MCF 10A (cell line): ENCODE measurements at regions not wholly inside any gene's neighbourhood (a gene's known extent, or its start where the extent isn't known, plus 50 kb on each side); places are given as distances from the start of the nearest gene placed in this dataset.
"Not testable (repeated sequence)": the region's sequence is repeated elsewhere in the genome, so short reads cannot be mapped to it uniquely, and the experiment has no call there.

Source experiments
- BruUV-seq: library from RNA; stranded (reverse); fragments of 400-500 nt; replicated peaks from 2 replicates; lab custom pipeline; 2021; lab: Mats Ljungman, UMichigan
- CTCF ChIA-PET: fragments of 300-600 bp; sonication (Branson Sonifier 250); formaldehyde crosslinking; extraction: SDS; loops from one replicate; lab custom pipeline; 2021; ENCODE audit warnings: antibody characterized with exemption, inconsistent platforms; lab: Yijun Ruan, JAX
- POLR2A ChIA-PET: fragments of 300-600, 350-650 bp; sonication (Branson Sonifier 250); formaldehyde crosslinking; extraction: SDS; loops from one replicate; lab custom pipeline; 2020; ENCODE audit warnings: antibody characterized with exemption, inconsistent platforms; lab: Yijun Ruan, JAX
- DNase-seq: peaks from one replicate; pipeline ENCODE4 v3.0.0-alpha.2; 2018; ENCODE audit not compliant: unreplicated experiment
- H3K27ac Mint-ChIP-seq: one replicate; pipeline ENCODE4 v1.8.0; 2022; ENCODE audit warnings: mild to moderate bottlenecking, low read depth, mixed read lengths; ENCODE audit not compliant: unreplicated experiment
- H3K27me3 Mint-ChIP-seq: one replicate; pipeline ENCODE4 v1.8.0; 2022; ENCODE audit warnings: mixed read lengths; ENCODE audit not compliant: insufficient read depth, unreplicated experiment
- H3K36me3 Mint-ChIP-seq: one replicate; pipeline ENCODE4 v1.8.0; 2022; ENCODE audit warnings: mild to moderate bottlenecking, moderate library complexity, mixed read lengths; ENCODE audit not compliant: insufficient read depth, unreplicated experiment
- H3K4me1 Mint-ChIP-seq: one replicate; pipeline ENCODE4 v1.8.0; 2022; ENCODE audit warnings: mixed read lengths; ENCODE audit not compliant: insufficient read depth, unreplicated experiment
- H3K4me3 Mint-ChIP-seq: one replicate; pipeline ENCODE4 v1.8.0; 2022; ENCODE audit warnings: mild to moderate bottlenecking, moderate library complexity, mixed read lengths; ENCODE audit not compliant: unreplicated experiment
- H3K9me3 Mint-ChIP-seq: one replicate; pipeline ENCODE4 v1.8.0; 2022; ENCODE audit warnings: mixed read lengths; ENCODE audit not compliant: unreplicated experiment
- intact Hi-C: fragments of 100-400 bp; cut with micrococcal nuclease; formaldehyde crosslinking; loops from 2 replicates; pipeline ENCODE4 v1.14.1; 2022
- TF ChIP-seq, protein P1 (sequence below): fragments of 200-600 bp; IDR thresholded peaks from one replicate; pipeline ENCODE4 v1.8.0; 2022; ENCODE audit warnings: antibody characterized with exemption, mild to moderate bottlenecking; ENCODE audit not compliant: unreplicated experiment

DNA sequence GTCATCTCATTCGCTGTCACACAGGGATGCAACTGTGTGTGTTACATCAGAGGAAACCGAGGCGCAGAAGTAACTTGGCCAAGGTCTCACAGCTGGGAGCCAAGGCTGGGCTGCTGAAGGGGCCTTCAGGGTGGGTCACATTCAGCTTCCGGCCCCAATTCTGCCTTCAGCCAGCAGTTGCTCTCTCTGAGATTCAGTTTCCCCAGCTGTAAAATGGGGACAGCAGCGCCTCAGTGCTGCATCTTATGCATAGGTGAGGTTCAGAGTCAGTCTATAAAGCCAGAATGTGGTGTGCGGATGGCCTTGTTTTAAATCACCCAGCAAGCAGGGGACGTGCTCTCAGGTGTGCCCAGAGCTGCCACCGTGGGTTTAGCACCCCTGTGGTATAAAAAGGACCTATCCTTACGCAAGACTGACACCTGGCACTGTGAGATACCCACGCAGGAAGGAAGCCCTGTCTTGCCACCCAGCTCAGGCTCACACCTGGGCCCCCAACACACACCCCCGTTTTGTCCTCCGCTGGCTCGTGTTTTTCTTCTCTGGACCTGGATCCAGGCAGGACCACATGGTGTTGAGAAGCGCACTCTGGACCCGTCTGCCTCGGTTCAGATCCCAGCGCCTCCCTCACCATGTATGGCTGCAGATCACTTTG lies 94.6 kb upstream of the GSE1 start:
- POLR2A ChIA-PET: no interaction called here
- no peak overlapping the region for H3K4me3 Mint-ChIP-seq
- DNase-seq: no peak
- H3K4me1 Mint-ChIP-seq: peaks cover 29% of the 10 kb centered on the region
- no peaks in the 10 kb centered on the region for H3K36me3 Mint-ChIP-seq
- CTCF ChIA-PET: no interaction called here
- intact Hi-C loops: no loop called here
- H3K27me3 Mint-ChIP-seq: no peaks in the 10 kb centered on the region
- peaks cover 9% of the 10 kb centered on the region for H3K9me3 Mint-ChIP-seq
- TF ChIP-seq, protein P1, sequence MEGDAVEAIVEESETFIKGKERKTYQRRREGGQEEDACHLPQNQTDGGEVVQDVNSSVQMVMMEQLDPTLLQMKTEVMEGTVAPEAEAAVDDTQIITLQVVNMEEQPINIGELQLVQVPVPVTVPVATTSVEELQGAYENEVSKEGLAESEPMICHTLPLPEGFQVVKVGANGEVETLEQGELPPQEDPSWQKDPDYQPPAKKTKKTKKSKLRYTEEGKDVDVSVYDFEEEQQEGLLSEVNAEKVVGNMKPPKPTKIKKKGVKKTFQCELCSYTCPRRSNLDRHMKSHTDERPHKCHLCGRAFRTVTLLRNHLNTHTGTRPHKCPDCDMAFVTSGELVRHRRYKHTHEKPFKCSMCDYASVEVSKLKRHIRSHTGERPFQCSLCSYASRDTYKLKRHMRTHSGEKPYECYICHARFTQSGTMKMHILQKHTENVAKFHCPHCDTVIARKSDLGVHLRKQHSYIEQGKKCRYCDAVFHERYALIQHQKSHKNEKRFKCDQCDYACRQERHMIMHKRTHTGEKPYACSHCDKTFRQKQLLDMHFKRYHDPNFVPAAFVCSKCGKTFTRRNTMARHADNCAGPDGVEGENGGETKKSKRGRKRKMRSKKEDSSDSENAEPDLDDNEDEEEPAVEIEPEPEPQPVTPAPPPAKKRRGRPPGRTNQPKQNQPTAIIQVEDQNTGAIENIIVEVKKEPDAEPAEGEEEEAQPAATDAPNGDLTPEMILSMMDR: no peak
- H3K27ac Mint-ChIP-seq: no peak overlapping the region
- no TSS peak for BruUV-seq

DNA sequence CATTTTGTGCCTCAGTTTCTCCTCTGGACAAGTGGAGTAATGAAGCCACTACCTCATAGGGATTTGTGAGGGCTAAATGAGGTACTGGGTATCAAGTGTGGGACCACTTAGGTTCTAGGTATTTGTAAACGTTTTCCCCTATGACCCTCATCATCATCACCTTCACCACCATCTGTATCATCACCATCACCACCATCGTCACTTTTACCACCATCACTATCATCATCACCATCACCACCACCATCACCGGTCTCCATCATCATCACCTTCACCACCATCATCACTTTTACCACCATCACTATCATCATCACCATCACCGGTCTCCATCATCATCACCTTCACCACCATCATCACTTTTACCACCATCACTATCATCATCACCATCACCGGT lies 94.1 kb upstream of the GSE1 start:
- DNase-seq, intact Hi-C loops, H3K27me3 Mint-ChIP-seq, H3K9me3 Mint-ChIP-seq, H3K27ac Mint-ChIP-seq, CTCF ChIA-PET, H3K4me3 Mint-ChIP-seq, H3K36me3 Mint-ChIP-seq, BruUV-seq, POLR2A ChIA-PET: not testable (repeated sequence)
- peaks cover 29% of the 10 kb centered on the region for H3K4me1 Mint-ChIP-seq

DNA sequence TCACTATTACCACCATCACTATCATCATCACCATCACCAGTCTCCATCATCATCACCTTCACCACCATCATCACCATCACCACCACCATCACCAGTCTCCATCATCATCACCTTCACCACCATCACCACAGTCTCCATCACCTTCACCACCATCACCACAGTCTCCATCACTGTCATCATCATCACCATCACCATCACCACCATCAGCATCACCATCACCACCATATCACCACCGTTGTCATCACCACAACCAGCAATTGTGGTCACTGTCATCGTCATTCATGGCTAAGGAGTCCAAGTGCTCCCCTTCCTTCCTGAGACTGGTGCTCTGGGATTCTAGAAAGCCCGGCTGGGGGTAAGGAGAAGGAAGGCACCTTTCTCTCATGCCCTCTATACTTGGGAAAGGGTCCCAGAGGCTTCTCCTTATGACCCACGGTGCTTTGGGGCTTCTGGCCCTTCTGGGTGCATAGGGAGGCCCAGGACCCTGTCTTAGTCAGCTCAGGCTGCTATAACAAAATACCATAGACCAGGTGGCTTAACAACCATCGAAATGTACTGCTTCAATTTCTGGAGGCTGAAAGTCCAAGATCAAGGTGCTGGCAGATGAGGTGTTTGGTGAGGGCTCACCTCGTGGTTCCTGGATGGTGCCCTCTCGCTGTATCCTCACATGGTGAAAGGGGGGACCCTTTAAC lies 93.4 kb upstream of the GSE1 start:
- H3K4me1 Mint-ChIP-seq: peaks cover 29% of the 10 kb centered on the region
- BruUV-seq: no TSS peak
- intact Hi-C loops: no loop called here
- H3K36me3 Mint-ChIP-seq: no peaks in the 10 kb centered on the region
- no peak overlapping the region for H3K4me3 Mint-ChIP-seq
- ChIA-PET POLR2A (no interaction called here), CTCF (no interaction called here)
- H3K27me3 Mint-ChIP-seq: no peaks in the 10 kb centered on the region
- H3K9me3 Mint-ChIP-seq: peaks cover 9% of the 10 kb centered on the region
- H3K27ac Mint-ChIP-seq: no peak overlapping the region
- TF ChIP-seq, protein P1: no peak
- no peak for DNase-seq

DNA sequence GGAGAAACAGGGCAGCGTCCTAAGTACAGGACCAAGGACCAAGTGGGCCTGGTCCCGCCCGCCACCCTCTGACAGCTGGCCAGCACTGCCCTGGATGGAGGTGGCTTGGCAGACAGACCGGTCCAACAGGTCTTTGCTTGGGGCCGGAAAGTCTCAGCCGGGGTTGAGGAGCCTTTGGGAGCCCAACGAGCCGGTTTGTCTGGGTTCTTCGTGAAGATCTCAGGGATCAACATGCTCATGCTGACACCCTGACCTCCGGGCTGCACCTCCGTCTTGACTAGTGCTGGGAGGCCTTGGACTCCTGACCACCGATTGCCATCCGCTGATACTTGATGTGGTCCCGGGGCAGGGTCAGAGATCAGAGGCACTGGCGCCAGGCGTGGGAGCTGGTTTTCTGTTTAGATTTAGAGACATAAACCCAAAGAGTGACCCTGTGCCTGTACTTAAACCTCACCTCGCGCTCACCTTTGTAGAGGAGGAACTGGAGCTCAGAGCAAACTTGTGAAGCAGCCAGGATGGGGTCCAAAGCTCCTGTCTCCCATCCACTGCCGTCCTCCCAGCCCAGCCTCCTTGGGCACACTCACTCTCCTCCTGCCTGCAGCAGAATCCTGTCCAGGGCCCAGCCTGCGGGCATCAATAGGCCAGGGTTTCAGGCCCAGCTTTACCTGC lies 92.1 kb upstream of the GSE1 start:
- Mint-ChIP-seq H3K27me3 (no peaks in the 10 kb centered on the region), H3K36me3 (no peaks in the 10 kb centered on the region), H3K4me1 (peaks cover 21% of the 10 kb centered on the region), H3K27ac (no peak overlapping the region), H3K9me3 (peaks cover 9% of the 10 kb centered on the region), H3K4me3 (no peak overlapping the region)
- intact Hi-C loops: no loop called here
- ChIA-PET POLR2A (no interaction called here), CTCF (interaction anchor here (0.5 to 0.7 kb wide), 2 partner anchors 88 to 765 kb away, joined by 3 to 5 read pairs; no protein-coding TSS in a partner anchor)
- TF ChIP-seq, protein P1: no peak
- DNase-seq: no peak
- no TSS peak for BruUV-seq
